ENCODE measurements at regions not wholly inside any gene's neighbourhood (a gene's known extent, or its start where the extent isn't known, plus 50 kb on each side); places are given as distances from the start of the nearest gene placed in this dataset.

GRCh38 chr4:79013756-79014155 lies 74.5 kb upstream of the PAQR3 start:
- TF ChIP-seq SUZ12 (IDR thresholded peaks at IDR 0.05) = no peak
- TF ChIP-seq SP1 (IDR thresholded peaks at IDR 0.05) = no peak
- no peak for TF ChIP-seq FOXM1 (IDR thresholded peaks at IDR 0.05; ENCODE audit: borderline replicate concordance)
- TF ChIP-seq ZNF384 (IDR thresholded peaks at IDR 0.05) = no peak
- TF ChIP-seq HDGF (IDR thresholded peaks at IDR 0.05; ENCODE audit: borderline replicate concordance) = no peak
- TF ChIP-seq FOXA1 (IDR thresholded peaks at IDR 0.05) = no peak
